GM18868 (cell line): ENCODE measurements at regions not wholly inside any gene's neighbourhood (a gene's known extent, or its start where the extent isn't known, plus 50 kb on each side); places are given as distances from the start of the nearest gene placed in this dataset.

Experiments
- ATAC-seq: cut with Tn5 transposase; IDR thresholded peaks from one replicate; pipeline ENCODE4 v1.9.1; 2021; ENCODE audit warnings: mild to moderate bottlenecking, moderate library complexity; ENCODE audit not compliant: unreplicated experiment

GRCh38 chr6:103707596-103708325, 1152.0 kb downstream of the HACE1 start:
- ATAC-seq: no peak

GRCh38 chr6:103699769-103700168, 1160.0 kb downstream of the HACE1 start:
- no peak for ATAC-seq

- no peak for ATAC-seq
These were observed 1172.3 kb downstream of the HACE1 start for GRCh38 chr6:103687430-103687829.

GRCh38 chr6:103680116-103680515, 1179.6 kb downstream of the HACE1 start:
- no peak for ATAC-seq

GRCh38 chr6:103677290-103677689, 1182.4 kb downstream of the HACE1 start:
- ATAC-seq: no peak

GRCh38 chr6:103675807-103676406, 1183.8 kb downstream of the HACE1 start:
- ATAC-seq: no peak

- ATAC-seq: no peak
These were observed 1184.9 kb downstream of the HACE1 start for GRCh38 chr6:103674790-103675189.

- no peak for ATAC-seq
These were observed 1187.5 kb downstream of the HACE1 start for GRCh38 chr6:103672169-103672568.

- no peak for ATAC-seq
These were observed 1230.1 kb downstream of the HACE1 start for GRCh38 chr6:103629613-103630012.

GRCh38 chr6:103617642-103618041, 1242.1 kb downstream of the HACE1 start:
- ATAC-seq: no peak

GRCh38 chr6:103587722-103588121, 1272.0 kb downstream of the HACE1 start:
- ATAC-seq: no peak

GRCh38 chr6:103578115-103578514, 1281.6 kb downstream of the HACE1 start:
- ATAC-seq: no peak

GRCh38 chr6:103570431-103570830, 1289.3 kb downstream of the HACE1 start:
- no peak for ATAC-seq

- no peak for ATAC-seq
These were observed 1304.8 kb downstream of the HACE1 start for GRCh38 chr6:103554911-103555310.

GRCh38 chr6:103538381-103538780, 1321.3 kb downstream of the HACE1 start:
- no peak for ATAC-seq

- ATAC-seq: no peak
These were observed 1324.9 kb downstream of the HACE1 start for GRCh38 chr6:103534814-103535213.

GRCh38 chr6:103534095-103534494, 1325.6 kb downstream of the HACE1 start:
- no peak for ATAC-seq

- no peak for ATAC-seq
These were observed 1337.7 kb downstream of the HACE1 start for GRCh38 chr6:103522045-103522444.

GRCh38 chr6:103516336-103516735, 1343.4 kb downstream of the HACE1 start:
- no peak for ATAC-seq

GRCh38 chr6:103507052-103507451, 1352.7 kb downstream of the HACE1 start:
- ATAC-seq: no peak

- no peak for ATAC-seq
These were observed 1354.6 kb downstream of the HACE1 start for GRCh38 chr6:103505155-103505518.

GRCh38 chr6:103504501-103505154, 1355.1 kb downstream of the HACE1 start:
- ATAC-seq: no peak
